ENCODE measurements at regions not wholly inside any gene's neighbourhood (a gene's known extent, or its start where the extent isn't known, plus 50 kb on each side); places are given as distances from the start of the nearest gene placed in this dataset.
"Not testable (repeated sequence)": the region's sequence is repeated elsewhere in the genome, so short reads cannot be mapped to it uniquely, and the experiment has no call there.

- no peak for DNase-seq
Observed at GRCh38 chr2:240191001-240191400, 50.5 kb upstream of the OTOS start.

GRCh38 chr2:240192661-240193060, 52.2 kb upstream of the OTOS start:
- DNase-seq, result no peak

- not testable (repeated sequence) for DNase-seq
Observed at GRCh38 chr2:240194341-240194762, 53.9 kb upstream of the OTOS start.

- no peak for DNase-seq
Observed at GRCh38 chr2:240195316-240195861, 54.9 kb upstream of the OTOS start.

DNA sequence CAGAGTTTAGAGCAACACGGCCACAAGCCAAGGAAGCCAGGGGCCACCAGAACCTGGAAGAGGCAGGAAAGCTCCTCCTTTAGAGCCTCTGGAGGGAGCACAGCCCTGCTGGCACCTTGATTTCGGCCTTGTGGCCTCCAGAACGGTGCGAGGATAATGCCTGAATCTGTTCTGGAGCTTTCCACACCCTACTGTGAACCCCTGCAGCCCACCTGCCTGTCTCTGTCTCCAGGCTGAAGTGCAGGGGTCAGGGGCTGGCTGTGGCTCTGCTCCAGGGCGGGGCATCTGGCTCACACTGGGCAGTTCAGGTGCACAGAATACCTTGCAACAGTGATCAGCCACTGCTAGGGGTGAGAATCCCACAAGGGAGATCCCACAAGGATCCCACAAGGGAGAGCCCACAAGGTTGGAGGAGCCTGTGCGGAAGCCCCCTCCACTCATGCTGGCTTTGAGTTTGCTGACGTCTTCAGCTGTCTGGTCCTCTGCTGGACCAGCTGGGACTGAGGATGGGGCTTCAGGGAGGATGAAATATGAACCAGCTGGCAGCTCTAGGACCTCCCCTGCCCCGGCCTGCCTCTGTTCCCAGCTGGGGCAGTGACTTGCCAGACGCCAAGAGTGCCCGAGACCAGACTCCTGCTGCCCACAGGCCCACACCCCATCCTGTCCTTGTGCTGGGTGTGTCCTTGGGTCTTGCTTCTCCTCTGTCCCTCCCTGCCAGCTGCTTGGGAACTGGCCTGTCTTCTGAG, 56.4 kb upstream of the OTOS start:
- DNase-seq, result no peak

DNA sequence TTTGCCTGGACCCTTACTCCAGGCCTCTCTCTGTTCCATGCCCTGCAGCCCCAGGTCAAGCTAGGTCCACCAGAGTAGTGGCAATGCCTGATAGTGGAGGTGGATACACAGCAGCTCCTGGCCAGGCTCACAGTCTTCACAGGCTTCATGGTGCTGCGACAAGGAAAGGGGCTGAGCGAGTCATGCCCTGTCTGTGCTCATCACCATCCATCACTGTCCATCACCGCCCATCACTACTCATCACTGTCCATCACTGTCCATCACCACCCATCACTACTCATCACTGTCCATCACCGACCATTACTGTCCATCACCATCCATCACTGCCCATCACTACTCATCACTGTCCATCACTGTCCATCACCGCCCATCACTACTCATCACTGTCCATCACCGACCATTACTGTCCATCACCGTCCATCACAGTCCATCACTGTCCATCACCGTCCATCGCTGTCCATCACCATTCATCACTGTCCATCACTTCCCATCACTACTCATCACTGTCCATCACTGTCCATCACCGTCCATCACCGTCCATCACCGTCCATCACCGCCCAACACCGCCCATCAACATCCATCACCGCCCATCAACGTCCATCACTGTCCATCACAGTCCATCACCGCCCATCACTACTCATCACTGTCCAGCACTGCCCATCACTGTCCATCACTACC, 57.1 kb upstream of the OTOS start:
- no peak for DNase-seq

DNA sequence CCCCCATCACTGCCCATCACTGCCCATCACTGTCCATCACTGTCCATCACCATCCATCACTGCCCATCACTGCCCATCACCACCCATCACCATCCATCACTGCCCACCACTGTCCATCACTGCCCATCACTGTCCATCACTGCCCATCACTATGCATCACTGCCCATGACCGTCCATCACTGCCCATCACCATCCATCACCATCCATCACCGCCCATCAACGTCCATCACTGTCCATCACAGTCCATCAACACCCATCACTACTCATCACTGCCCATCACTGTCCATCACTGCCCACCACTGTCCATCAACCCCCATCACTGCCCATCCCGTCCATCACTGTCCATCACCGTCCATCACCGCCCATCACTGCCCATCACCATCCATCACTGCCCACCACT, 57.8 kb upstream of the OTOS start:
- DNase-seq, result no peak

DNA sequence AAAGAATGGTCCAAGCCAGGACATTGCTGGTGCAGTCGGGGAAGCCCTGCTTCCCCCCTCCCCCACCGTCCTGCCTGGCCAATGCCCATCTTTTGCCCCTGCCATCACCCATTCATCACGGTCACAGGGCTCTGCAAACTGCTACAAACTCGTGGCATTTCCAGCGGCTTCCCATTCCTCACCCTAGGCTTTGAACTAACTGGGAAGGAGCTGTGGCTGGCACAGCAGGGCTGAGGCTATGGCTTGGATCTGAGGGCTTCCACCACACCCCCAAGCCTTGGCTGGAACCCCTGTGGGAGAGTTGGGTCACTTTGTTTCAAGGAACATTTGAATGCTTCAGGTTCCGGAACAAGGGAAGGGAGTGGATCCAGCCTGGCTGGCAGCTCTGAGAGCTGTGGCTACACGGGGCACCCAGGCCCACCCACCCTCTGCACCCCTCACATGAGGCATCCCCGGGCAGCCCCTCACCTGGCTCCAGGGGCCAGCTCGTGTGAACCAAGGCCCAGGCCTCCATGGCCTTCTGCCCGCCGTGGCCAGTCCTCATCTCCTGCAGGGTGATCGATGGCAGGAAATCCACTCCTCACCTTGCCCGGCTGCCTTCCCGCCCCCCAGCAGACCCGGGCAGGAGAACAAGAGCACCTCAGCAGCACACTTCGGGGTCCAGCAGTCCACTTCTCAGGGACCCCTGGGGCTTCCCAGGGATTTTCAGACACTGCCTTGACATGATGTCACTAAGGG, 58.8 kb upstream of the OTOS start:
- no peak for DNase-seq

DNA sequence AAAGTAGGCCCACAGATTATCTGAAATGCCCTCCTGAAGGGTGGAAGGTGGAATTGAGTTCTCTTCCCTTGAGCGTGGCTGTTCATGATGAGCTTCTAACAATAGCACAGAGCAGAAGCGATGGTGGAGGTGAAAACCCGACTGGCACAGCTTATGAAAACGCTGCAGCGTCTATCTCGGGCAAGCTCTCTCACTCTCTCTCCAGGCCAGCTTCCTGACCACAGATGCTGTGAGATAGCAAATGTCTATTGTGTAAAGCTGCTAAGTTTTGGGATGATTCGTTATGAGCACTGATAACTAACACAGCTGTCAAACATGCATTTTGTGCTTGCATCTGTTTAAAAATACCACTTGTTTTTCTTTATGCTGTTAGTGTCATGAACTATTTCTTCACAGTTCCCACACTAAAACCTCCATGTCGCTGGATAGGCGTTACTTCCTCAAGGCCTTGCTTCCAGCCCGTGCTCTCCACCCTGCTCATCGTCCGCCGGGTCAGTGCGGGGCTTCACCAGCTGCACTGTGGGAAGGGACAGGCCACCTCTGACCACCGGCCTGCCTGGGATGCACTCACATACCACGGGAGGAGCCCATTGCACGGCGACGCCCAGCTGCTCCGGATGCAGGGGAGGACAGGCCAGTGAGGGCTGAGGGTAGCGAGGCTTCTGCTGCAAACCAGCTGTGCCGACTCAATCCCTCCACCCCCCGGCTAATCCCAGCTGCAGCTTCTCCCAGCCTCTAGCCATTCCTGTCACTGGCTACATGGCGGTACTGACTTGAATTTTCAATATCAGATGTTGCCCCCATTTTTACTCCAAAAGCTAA, 60.0 kb upstream of the OTOS start:
- no peak for DNase-seq

DNA sequence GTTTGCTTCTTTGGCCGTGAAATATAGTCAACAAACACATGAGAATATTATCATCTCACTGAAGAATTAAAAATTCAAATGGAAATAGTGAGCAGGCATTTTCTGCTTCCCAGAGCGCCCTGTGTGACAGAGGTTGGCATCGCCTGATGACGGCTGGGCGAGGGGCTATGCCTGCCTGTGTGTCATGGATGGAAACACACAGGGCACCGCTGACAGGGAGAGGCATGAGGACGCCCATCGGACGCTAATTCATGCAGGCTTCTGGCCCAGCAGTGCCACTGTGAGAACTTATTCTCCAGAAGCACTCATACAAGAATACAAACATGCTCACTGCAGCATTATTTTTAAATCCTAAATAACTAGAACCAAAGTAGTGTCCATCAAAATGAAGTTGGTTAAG, 61.4 kb upstream of the OTOS start:
- no peak for DNase-seq

GRCh38 chr2:240202586-240202985, 62.1 kb upstream of the OTOS start:
- DNase-seq, result no peak

GRCh38 chr2:240203031-240203787, 62.8 kb upstream of the OTOS start:
- no peak for DNase-seq

- no peak for DNase-seq
Observed at GRCh38 chr2:240203788-240204270, 63.4 kb upstream of the OTOS start.

DNA sequence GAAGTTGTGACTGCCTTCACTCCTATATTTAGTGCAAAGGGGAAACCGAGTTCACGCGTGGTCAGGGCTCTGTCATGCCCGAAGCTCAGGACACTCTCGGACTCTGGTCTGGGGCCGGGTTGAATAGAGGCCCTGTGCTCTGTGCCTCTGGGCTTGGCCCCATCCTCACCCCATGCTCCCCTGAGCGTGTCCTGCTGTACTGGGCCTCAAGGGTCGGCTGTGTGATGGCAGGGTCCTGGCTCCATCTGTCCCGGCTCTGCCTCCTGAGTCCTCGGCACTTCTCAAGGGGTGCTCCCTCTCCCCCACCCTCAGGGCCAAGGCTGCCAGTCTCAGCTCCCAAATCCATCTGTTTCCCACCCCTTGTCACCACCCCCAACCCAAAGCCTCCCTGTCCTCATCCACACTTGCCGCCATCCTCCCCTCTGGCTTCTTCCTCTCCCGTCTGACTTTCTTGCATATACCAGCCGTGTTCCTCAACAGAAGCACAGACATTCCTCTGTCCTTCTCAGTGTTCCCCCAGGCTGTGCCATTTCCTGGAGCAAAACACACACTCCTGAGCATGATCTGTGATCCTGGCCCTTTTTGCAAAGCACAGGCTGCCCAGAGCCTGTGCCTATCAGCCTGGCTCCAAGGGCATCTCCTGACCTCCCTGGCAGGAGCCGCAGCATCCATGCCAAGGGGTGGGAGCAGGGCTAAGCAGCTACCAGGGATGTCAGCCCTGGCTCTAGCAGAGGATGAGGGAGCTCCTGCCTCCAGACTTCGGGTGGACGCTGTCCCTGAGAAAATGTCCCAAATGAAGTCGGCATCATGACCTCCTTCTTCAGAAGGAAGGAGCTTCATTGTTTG, 64.2 kb upstream of the OTOS start:
- DNase-seq, result no peak

DNA sequence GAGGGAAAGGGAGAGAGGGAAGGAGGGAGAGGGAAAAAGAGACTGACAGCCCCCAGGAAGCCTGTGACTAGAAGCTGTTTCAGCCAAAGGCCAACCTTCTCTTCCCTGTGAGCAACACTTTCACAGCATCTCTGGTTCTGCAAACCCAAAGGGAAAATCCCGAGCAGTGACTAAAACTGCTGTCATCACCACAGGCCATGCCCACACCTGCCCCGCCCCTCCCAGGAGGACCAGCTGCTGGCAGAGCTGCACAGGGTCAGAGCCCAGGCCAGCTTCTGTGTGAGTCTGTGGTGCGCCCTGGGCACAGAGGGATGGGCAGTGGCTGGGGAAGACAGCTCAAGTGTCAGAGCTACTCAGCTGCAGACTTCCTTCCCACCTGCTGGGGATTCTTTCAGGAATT, 64.9 kb upstream of the OTOS start:
- no peak for DNase-seq

GRCh38 chr2:240205772-240206171, 65.3 kb upstream of the OTOS start:
- DNase-seq, result no peak

- DNase-seq, result no peak
Observed at GRCh38 chr2:240206630-240207029, 66.2 kb upstream of the OTOS start.

DNA sequence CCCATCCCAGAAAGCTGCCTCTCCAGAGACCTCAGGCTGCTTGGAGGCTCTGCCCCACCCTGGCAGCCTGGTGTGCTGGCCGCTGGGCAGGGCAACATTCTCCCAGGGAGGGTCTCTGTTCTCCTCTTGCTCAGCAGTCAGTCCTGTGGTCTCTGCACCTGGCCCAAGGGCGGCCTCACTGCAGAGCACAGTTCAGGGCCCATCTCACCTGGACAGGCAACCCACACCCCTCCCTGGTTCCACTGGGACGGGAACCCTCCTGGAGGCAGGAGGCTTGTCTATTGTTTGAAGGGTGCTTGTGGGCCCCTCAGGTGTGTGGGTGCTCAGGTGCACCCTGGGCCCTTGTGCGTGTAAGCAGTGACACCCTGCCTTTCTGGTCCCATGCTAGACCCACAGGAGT, 67.2 kb upstream of the OTOS start:
- DNase-seq, result no peak

- no peak for DNase-seq
Observed at GRCh38 chr2:240208096-240208495, 67.6 kb upstream of the OTOS start.

DNA sequence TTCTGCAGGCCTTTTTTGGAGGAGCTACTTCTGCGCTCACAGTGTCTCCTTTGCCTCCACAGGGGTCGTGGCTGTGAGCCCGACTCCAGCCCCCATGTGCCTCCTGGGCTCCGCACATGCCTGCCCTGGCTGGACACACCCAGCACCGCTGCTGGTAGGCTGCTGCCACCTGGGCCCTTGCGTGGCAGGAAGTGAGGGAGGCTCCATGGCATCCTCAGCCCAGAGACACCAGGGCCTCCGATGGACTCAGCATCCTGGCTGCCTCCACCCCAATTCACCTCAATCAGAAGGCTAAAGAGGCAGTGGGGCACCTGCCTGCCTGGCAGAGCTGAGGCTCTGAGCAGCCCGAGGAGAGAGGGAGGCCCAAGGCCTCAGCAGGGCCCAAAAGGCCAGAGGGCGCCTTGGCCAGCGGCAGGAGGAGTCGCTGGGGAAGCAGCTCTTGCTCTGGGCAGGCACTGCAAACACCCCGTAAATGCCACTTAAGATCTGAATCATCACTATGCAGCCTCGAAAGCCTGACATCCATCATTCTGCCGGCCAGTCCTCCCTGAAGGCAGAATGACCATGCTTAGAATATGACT, 68.3 kb upstream of the OTOS start:
- DNase-seq, result no peak

- no peak for DNase-seq
Observed at GRCh38 chr2:240209493-240209892, 69.0 kb upstream of the OTOS start.
